Endothelial cell (in vitro differentiated cells): ENCODE measurements at regions not wholly inside any gene's neighbourhood (a gene's known extent, or its start where the extent isn't known, plus 50 kb on each side); places are given as distances from the start of the nearest gene placed in this dataset.

Experiments used
- DNase-seq: peaks from one replicate; pipeline ENCODE4 v3.0.0; 2021; ENCODE audit warnings: low spot score
- H3K27ac Mint-ChIP-seq: one replicate; pipeline ENCODE4 v1.8.0; 2021; ENCODE audit warnings: mixed read lengths, inconsistent platforms; ENCODE audit not compliant: unreplicated experiment
- H3K27me3 Mint-ChIP-seq: one replicate; pipeline ENCODE4 v1.8.0; 2021; ENCODE audit warnings: mild to moderate bottlenecking, moderate library complexity, mixed read lengths, inconsistent platforms; ENCODE audit not compliant: unreplicated experiment
- H3K36me3 Mint-ChIP-seq: one replicate; pipeline ENCODE4 v1.8.0; 2021; ENCODE audit warnings: mild to moderate bottlenecking, low read depth, mixed read lengths, inconsistent platforms; ENCODE audit not compliant: unreplicated experiment
- H3K4me1 Mint-ChIP-seq: one replicate; pipeline ENCODE4 v1.8.0; 2021; ENCODE audit warnings: mild to moderate bottlenecking, mixed read lengths, inconsistent platforms; ENCODE audit not compliant: unreplicated experiment
- H3K4me3 Mint-ChIP-seq: one replicate; pipeline ENCODE4 v1.8.0; 2021; ENCODE audit warnings: mild to moderate bottlenecking, mixed read lengths, inconsistent platforms; ENCODE audit not compliant: unreplicated experiment
- H3K9me3 Mint-ChIP-seq: one replicate; pipeline ENCODE4 v1.8.0; 2021; ENCODE audit warnings: mixed read lengths, inconsistent platforms; ENCODE audit not compliant: unreplicated experiment
- CTCF ChIP-seq: fragments of 200-600 bp; sonication (generic); IDR thresholded peaks from one replicate; pipeline ENCODE4 v1.5.0; 2021; ENCODE audit warnings: antibody characterized with exemption; ENCODE audit not compliant: unreplicated experiment

- Mint-ChIP-seq H3K36me3 (no peaks in the 10 kb centered on the region), H3K27ac (no peak overlapping the region), H3K4me3 (no peak overlapping the region), H3K9me3 (no peaks in the 10 kb centered on the region), H3K27me3 (peaks cover 6% of the 10 kb centered on the region), H3K4me1 (peaks cover 3% of the 10 kb centered on the region)
- TF ChIP-seq CTCF: no peak
- no peak for DNase-seq
Measured at GRCh38 chr22:48333323-48333763, 1494.3 kb downstream of the BRD1 start.

GRCh38 chr22:48332438-48333322, 1495.0 kb downstream of the BRD1 start:
- Mint-ChIP-seq H3K27ac (no peak overlapping the region), H3K4me3 (no peak overlapping the region), H3K4me1 (peaks cover 3% of the 10 kb centered on the region), H3K27me3 (peaks cover 5% of the 10 kb centered on the region), H3K36me3 (no peaks in the 10 kb centered on the region), H3K9me3 (no peaks in the 10 kb centered on the region)
- no peak for TF ChIP-seq CTCF
- DNase-seq: no peak

- no peak for DNase-seq
- H3K9me3 Mint-ChIP-seq: no peaks in the 10 kb centered on the region
Measured at GRCh38 chr22:48331691-48332220, 1495.9 kb downstream of the BRD1 start.

GRCh38 chr22:48331266-48331665, 1496.4 kb downstream of the BRD1 start:
- H3K9me3 Mint-ChIP-seq: no peaks in the 10 kb centered on the region
- peaks cover 8% of the 10 kb centered on the region for H3K27me3 Mint-ChIP-seq
- no peak overlapping the region for H3K4me3 Mint-ChIP-seq
- H3K4me1 Mint-ChIP-seq: peaks cover 3% of the 10 kb centered on the region
- no peak for DNase-seq
- H3K36me3 Mint-ChIP-seq: no peaks in the 10 kb centered on the region
- TF ChIP-seq CTCF: no peak
- no peak overlapping the region for H3K27ac Mint-ChIP-seq

More at GRCh38 chr22:48331691-48332220, 1495.9 kb downstream of the BRD1 start:
- H3K4me1 Mint-ChIP-seq: peaks cover 3% of the 10 kb centered on the region
- TF ChIP-seq CTCF: no peak
- no peak overlapping the region for H3K27ac Mint-ChIP-seq
- no peak overlapping the region for H3K4me3 Mint-ChIP-seq
- peaks cover 8% of the 10 kb centered on the region for H3K27me3 Mint-ChIP-seq
- no peaks in the 10 kb centered on the region for H3K36me3 Mint-ChIP-seq

GRCh38 chr22:48327721-48328120, 1500.0 kb downstream of the BRD1 start:
- H3K36me3 Mint-ChIP-seq: no peaks in the 10 kb centered on the region
- H3K27me3 Mint-ChIP-seq: peaks cover 8% of the 10 kb centered on the region
- H3K4me3 Mint-ChIP-seq: no peak overlapping the region
- H3K4me1 Mint-ChIP-seq: peaks cover 3% of the 10 kb centered on the region
- H3K9me3 Mint-ChIP-seq: no peaks in the 10 kb centered on the region
- DNase-seq: no peak
- H3K27ac Mint-ChIP-seq: no peak overlapping the region
- TF ChIP-seq CTCF: no peak
